Skeletal muscle cell (primary cell): ENCODE measurements at regions not wholly inside any gene's neighbourhood (a gene's known extent, or its start where the extent isn't known, plus 50 kb on each side); places are given as distances from the start of the nearest gene placed in this dataset.
"Not testable (repeated sequence)": the region's sequence is repeated elsewhere in the genome, so short reads cannot be mapped to it uniquely, and the experiment has no call there.

Experiments used
- DNase-seq: peaks from one replicate; pipeline ENCODE4 v3.0.0-alpha.2; 2010; ENCODE audit warnings: low read depth
- H3K4me3 ChIP-seq: 2 replicates; pipeline ENCODE4 v1.5.1; 2011; ENCODE audit warnings: low read depth, mild to moderate bottlenecking, control low read depth, low read length, moderate library complexity

GRCh38 chr14:49051328-49052060, 534.7 kb downstream of the RPS29 start:
- peak; percentile 11 for DNase-seq
- no peak overlapping the region for H3K4me3 ChIP-seq

GRCh38 chr14:49050822-49051221, 535.4 kb downstream of the RPS29 start:
- peak; percentile 1 for DNase-seq
- no peak overlapping the region for H3K4me3 ChIP-seq

GRCh38 chr14:49049711-49050110, 536.5 kb downstream of the RPS29 start:
- no peak for DNase-seq
- no peak overlapping the region for H3K4me3 ChIP-seq

GRCh38 chr14:49044981-49045380, 541.2 kb downstream of the RPS29 start:
- DNase-seq = no peak
- H3K4me3 ChIP-seq = no peak overlapping the region

- no peak for DNase-seq
- H3K4me3 ChIP-seq = no peak overlapping the region
These were observed 549.1 kb downstream of the RPS29 start for GRCh38 chr14:49036984-49037516.

GRCh38 chr14:49036266-49036665, 549.9 kb downstream of the RPS29 start:
- H3K4me3 ChIP-seq = no peak overlapping the region
- no peak for DNase-seq

GRCh38 chr14:49033131-49033530, 553.0 kb downstream of the RPS29 start:
- DNase-seq = no peak
- H3K4me3 ChIP-seq = no peak overlapping the region

- H3K4me3 ChIP-seq, DNase-seq: not testable (repeated sequence)
These were observed 554.5 kb downstream of the RPS29 start for GRCh38 chr14:49031710-49032109.

GRCh38 chr14:49019467-49020115, 566.6 kb downstream of the RPS29 start:
- no peak overlapping the region for H3K4me3 ChIP-seq
- no peak for DNase-seq

GRCh38 chr14:49017447-49017846, 568.7 kb downstream of the RPS29 start:
- no peak overlapping the region for H3K4me3 ChIP-seq
- DNase-seq = no peak

- no peak for DNase-seq
- H3K4me3 ChIP-seq = no peak overlapping the region
These were observed 569.8 kb downstream of the RPS29 start for GRCh38 chr14:49016381-49016780.

GRCh38 chr14:49014476-49014875, 571.7 kb downstream of the RPS29 start:
- H3K4me3 ChIP-seq = no peak overlapping the region
- DNase-seq = no peak

GRCh38 chr14:49008363-49008762, 577.8 kb downstream of the RPS29 start:
- DNase-seq = no peak

GRCh38 chr14:48991141-48991540, 595.0 kb downstream of the RPS29 start:
- H3K4me3 ChIP-seq = no peak overlapping the region
- DNase-seq = no peak

More at GRCh38 chr14:49008363-49008762, 577.8 kb downstream of the RPS29 start:
- no peak overlapping the region for H3K4me3 ChIP-seq

- H3K4me3 ChIP-seq = no peak overlapping the region
- no peak for DNase-seq
These were observed 602.8 kb downstream of the RPS29 start for GRCh38 chr14:48983351-48983888.

- no peak overlapping the region for H3K4me3 ChIP-seq
- DNase-seq = no peak
These were observed 611.2 kb downstream of the RPS29 start for GRCh38 chr14:48974994-48975393.

- H3K4me3 ChIP-seq = no peak overlapping the region
- peak; percentile 36 for DNase-seq
These were observed 613.0 kb downstream of the RPS29 start for GRCh38 chr14:48973151-48973550.

GRCh38 chr14:48970943-48971342, 615.2 kb downstream of the RPS29 start:
- peak; percentile 15 for DNase-seq
- H3K4me3 ChIP-seq = no peak overlapping the region

- H3K4me3 ChIP-seq = no peak overlapping the region
- no peak for DNase-seq
These were observed 618.8 kb downstream of the RPS29 start for GRCh38 chr14:48967419-48967818.

- DNase-seq = no peak
- H3K4me3 ChIP-seq = no peak overlapping the region
These were observed 622.9 kb downstream of the RPS29 start for GRCh38 chr14:48963231-48963790.
